HepG2 (cell line): ENCODE measurements at regions not wholly inside any gene's neighbourhood (a gene's known extent, or its start where the extent isn't known, plus 50 kb on each side); places are given as distances from the start of the nearest gene placed in this dataset.

Source experiments
- ATAC-seq: fragments of 200-7000 bp; cut with Tn5 transposase; 3 replicates; pipeline ENCODE4 v1.9.1; 2020; ENCODE audit warnings: mild to moderate bottlenecking, moderate library complexity
- BruUV-seq: library from RNA; stranded (reverse); fragments of 400-500 nt; replicated peaks from 2 replicates; lab custom pipeline; 2021; lab: Mats Ljungman, UMichigan
- CTCF ChIA-PET: fragments of 300-600 bp; formaldehyde crosslinking; extraction: SDS; loops from one replicate; lab custom pipeline; 2021; ENCODE audit warnings: low total read pairs, inconsistent platforms, low intra/inter-chr PET ratio; lab: Yijun Ruan, JAX
- POLR2A ChIA-PET: fragments of 350-600 bp; sonication (Branson Sonifier 250); formaldehyde crosslinking; loops from one replicate; lab custom pipeline; 2020; ENCODE audit warnings: antibody characterized with exemption, inconsistent platforms; lab: Yijun Ruan, JAX
- DNase-seq: peaks from one replicate; pipeline ENCODE4 v3.0.0-alpha.2; 2015; ENCODE audit warnings: low spot score
- FAIRE-seq: peaks from 3 replicates; lab custom pipeline; 2011; peaks lifted over from hg19 to GRCh38; lab: Jason Lieb, UNC
- H2AFZ ChIP-seq: one replicate; pipeline ENCODE4 v1.6.1; 2011; ENCODE audit warnings: low read length, inconsistent platforms
- H3K27ac ChIP-seq: fragments of 300-600 bp; 3 replicates; pipeline ENCODE4 v1.8.0; 2011; ENCODE audit warnings: mixed run types, mild to moderate bottlenecking, mixed read lengths, low read length, inconsistent platforms; ENCODE audit not compliant: insufficient read depth; ENCODE audit errors: extremely low read length
- H3K27me3 ChIP-seq, 2 experiments: fragments of 200-600 bp in 1 of 2; 2 replicates in 1 of 2; 3 replicates in 1 of 2; pipeline versions ENCODE4 v1.6.0 to v1.8.0; 2011; ENCODE audit warnings: low read length in 2 of 2, mild to moderate bottlenecking in 2 of 2, moderate library complexity in 2 of 2, inconsistent platforms in 1 of 2; ENCODE audit not compliant: insufficient read depth in 2 of 2, control insufficient read depth in 1 of 2
- H3K36me3 ChIP-seq, 2 experiments: fragments of 200-600 bp in 1 of 2; replicated peaks in 1 of 2; 2 replicates in 1 of 2; 3 replicates in 1 of 2; pipeline versions ENCODE4 v1.5.1 to v1.8.0; 2011; ENCODE audit warnings: low read length in 2 of 2, inconsistent platforms in 1 of 2; ENCODE audit not compliant: insufficient read depth in 2 of 2, control insufficient read depth in 1 of 2
- H3K4me1 ChIP-seq: 2 replicates; pipeline ENCODE4 v1.5.1; 2012; ENCODE audit warnings: low read length, inconsistent platforms; ENCODE audit not compliant: insufficient read depth
- H3K4me2 ChIP-seq: 2 replicates; pipeline ENCODE4 v1.6.0; 2011; ENCODE audit warnings: low read depth, low read length, inconsistent platforms
- H3K4me3 ChIP-seq, 3 experiments: fragments of 200-600 bp in 1 of 3; sonication (generic), shearing (Covaris generic) in 1 of 3; replicated peaks in 1 of 3; 2 replicates each; pipeline ENCODE4 v1.5.1; 2011 to 2016; ENCODE audit warnings: low read length in 3 of 3, inconsistent platforms in 2 of 3, low read depth in 2 of 3, mild to moderate bottlenecking in 2 of 3, control low read depth in 1 of 3, mixed read lengths in 1 of 3; ENCODE audit not compliant: insufficient read depth in 1 of 3
- H3K79me2 ChIP-seq: one replicate; pipeline ENCODE4 v1.6.1; 2011; ENCODE audit warnings: low read length, inconsistent platforms; ENCODE audit not compliant: insufficient read depth
- H3K9ac ChIP-seq: 2 replicates; pipeline ENCODE4 v1.6.0; 2011; ENCODE audit warnings: mild to moderate bottlenecking, low read depth, low read length, inconsistent platforms; ENCODE audit not compliant: insufficient read depth
- H3K9me3 ChIP-seq: 2 replicates; pipeline ENCODE4 v1.5.1; 2012; ENCODE audit warnings: mild to moderate bottlenecking, low read length
- H4K20me1 ChIP-seq: 2 replicates; pipeline ENCODE4 v1.6.0; 2011; ENCODE audit warnings: inconsistent platforms, mild to moderate bottlenecking, low read length, moderate library complexity; ENCODE audit not compliant: insufficient read depth
- FOXA1 ChIP-seq, 2 experiments: fragments of 450-650 bp in 1 of 2; sonication (generic) in 1 of 2; formaldehyde crosslinking in 1 of 2; IDR thresholded peaks; 2 replicates each; pipeline versions ENCODE4 v1.4.0 to v1.6.1; 2016 to 2020; ENCODE audit warnings: missing genetic modification reagents in 1 of 2
- HNRNPH1 ChIP-seq: fragments of 200-400 bp; formaldehyde crosslinking; optimal IDR thresholded peaks from 2 replicates; pipeline ENCODE3; 2017; ENCODE audit warnings: mild to moderate bottlenecking, low read depth, low read length
- KAT7 ChIP-seq: IDR thresholded peaks from 2 replicates; pipeline ENCODE4 v1.6.1; 2018; ENCODE audit warnings: borderline replicate concordance, missing compliant biosample characterization
- NCOA1 ChIP-seq: sonication (generic); formaldehyde crosslinking; IDR thresholded peaks from 2 replicates; pipeline ENCODE4 v1.9.0; 2021; ENCODE audit warnings: missing genetic modification reagents
- TOE1 ChIP-seq: sonication (generic); formaldehyde crosslinking; IDR thresholded peaks from 2 replicates; pipeline ENCODE4 v1.4.0; 2020; ENCODE audit warnings: mild to moderate bottlenecking, missing genetic modification reagents
- ZFP62 ChIP-seq: sonication (generic); formaldehyde crosslinking; IDR thresholded peaks from 2 replicates; pipeline ENCODE4 v1.4.0; 2020; ENCODE audit warnings: missing genetic modification reagents
- ZNF256 ChIP-seq: sonication (generic); formaldehyde crosslinking; conservative IDR thresholded peaks from 2 replicates; pipeline ENCODE4 v1.4.0; 2020; ENCODE audit warnings: missing genetic modification reagents
- ZNF746 ChIP-seq: sonication (generic); formaldehyde crosslinking; IDR thresholded peaks from 2 replicates; pipeline ENCODE4 v1.8.0; 2022; ENCODE audit warnings: mild to moderate bottlenecking, missing genetic modification reagents
- WGBS: methylation state at CpG from one replicate; pipeline ENCODE4 v1.1.6; 2017; ENCODE audit warnings: low lambda C conversion rate; 5-methylcytosine and 5-hydroxymethylcytosine counted together
- in situ Hi-C: cut with HindIII; loops from 2 replicates; pipeline ENCODE4 v1.10.0; 2017; ENCODE audit warnings: low pct_unique_long_range_greater_than_20kb; ENCODE audit not compliant: extremely low pct_ligation_motif_present
- intact Hi-C: fragments of 100-400 bp; cut with micrococcal nuclease; formaldehyde crosslinking; loops from one replicate; pipeline ENCODE4 v1.10.0; 2022; ENCODE audit not compliant: unreplicated experiment
- TF ChIP-seq, protein P1 (sequence below): sonication (generic); formaldehyde crosslinking; IDR thresholded peaks from 2 replicates; pipeline ENCODE4 v1.4.0; 2020; ENCODE audit warnings: missing genetic modification reagents, borderline replicate concordance
- TF ChIP-seq, protein P2 (sequence below): sonication (generic); formaldehyde crosslinking; IDR thresholded peaks from 2 replicates; pipeline ENCODE4 v1.5.0; 2020; ENCODE audit warnings: missing genetic modification reagents
- TF ChIP-seq, protein P3 (sequence below): sonication (generic); formaldehyde crosslinking; IDR thresholded peaks from 2 replicates; pipeline ENCODE4 v1.5.1; 2020; ENCODE audit warnings: mild to moderate bottlenecking, missing genetic modification reagents, borderline replicate concordance
- TF ChIP-seq, protein P4 (sequence below): sonication (generic); formaldehyde crosslinking; IDR thresholded peaks from 2 replicates; pipeline ENCODE4 v1.4.0; 2020; ENCODE audit warnings: missing genetic modification reagents
- TF ChIP-seq, protein P5 (sequence below): sonication (generic); formaldehyde crosslinking; IDR thresholded peaks from 2 replicates; pipeline ENCODE4 v1.9.0; 2021; ENCODE audit warnings: missing genetic modification reagents, mild to moderate bottlenecking, borderline replicate concordance

DNA sequence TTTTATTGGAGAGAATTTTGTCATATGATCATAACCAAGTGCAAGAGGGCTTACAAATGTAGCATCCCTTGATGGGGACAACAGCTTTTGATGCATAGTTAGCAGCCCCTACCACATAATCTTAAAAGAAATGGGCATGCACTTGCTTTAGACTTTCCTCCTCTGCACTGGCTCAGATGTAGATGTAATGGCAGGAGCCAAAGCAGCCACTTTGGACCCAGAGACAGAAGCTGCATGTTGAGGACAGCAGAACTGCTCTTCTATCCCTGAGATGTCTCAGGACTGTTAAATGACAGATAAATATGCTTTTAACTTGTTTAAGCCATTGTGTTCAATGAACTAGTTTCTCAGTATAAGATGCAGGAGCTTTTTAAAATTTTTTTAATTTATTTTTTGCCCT, 450.7 kb downstream of the TYW1 start (continued):
- TF ChIP-seq, protein P1, sequence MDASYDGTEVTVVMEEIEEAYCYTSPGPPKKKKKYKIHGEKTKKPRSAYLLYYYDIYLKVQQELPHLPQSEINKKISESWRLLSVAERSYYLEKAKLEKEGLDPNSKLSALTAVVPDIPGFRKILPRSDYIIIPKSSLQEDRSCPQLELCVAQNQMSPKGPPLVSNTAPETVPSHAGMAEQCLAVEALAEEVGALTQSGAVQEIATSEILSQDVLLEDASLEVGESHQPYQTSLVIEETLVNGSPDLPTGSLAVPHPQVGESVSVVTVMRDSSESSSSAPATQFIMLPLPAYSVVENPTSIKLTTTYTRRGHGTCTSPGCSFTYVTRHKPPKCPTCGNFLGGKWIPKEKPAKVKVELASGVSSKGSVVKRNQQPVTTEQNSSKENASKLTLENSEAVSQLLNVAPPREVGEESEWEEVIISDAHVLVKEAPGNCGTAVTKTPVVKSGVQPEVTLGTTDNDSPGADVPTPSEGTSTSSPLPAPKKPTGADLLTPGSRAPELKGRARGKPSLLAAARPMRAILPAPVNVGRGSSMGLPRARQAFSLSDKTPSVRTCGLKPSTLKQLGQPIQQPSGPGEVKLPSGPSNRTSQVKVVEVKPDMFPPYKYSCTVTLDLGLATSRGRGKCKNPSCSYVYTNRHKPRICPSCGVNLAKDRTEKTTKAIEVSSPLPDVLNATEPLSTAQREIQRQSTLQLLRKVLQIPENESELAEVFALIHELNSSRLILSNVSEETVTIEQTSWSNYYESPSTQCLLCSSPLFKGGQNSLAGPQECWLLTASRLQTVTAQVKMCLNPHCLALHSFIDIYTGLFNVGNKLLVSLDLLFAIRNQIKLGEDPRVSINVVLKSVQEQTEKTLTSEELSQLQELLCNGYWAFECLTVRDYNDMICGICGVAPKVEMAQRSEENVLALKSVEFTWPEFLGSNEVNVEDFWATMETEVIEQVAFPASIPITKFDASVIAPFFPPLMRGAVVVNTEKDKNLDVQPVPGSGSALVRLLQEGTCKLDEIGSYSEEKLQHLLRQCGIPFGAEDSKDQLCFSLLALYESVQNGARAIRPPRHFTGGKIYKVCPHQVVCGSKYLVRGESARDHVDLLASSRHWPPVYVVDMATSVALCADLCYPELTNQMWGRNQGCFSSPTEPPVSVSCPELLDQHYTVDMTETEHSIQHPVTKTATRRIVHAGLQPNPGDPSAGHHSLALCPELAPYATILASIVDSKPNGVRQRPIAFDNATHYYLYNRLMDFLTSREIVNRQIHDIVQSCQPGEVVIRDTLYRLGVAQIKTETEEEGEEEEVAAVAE (CRISPR knock-in tag): no peak
- TF ChIP-seq, protein P2, sequence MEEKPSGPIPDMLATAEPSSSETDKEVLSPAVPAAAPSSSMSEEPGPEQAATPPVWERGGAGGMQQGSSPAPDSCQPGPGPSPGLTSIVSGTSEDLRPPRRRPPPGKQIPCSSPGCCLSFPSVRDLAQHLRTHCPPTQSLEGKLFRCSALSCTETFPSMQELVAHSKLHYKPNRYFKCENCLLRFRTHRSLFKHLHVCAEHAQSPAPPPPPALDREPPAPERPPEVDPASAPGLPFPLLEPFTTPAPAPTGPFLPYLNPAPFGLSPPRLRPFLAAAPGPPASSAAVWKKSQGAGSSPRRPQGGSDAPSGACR (CRISPR knock-in tag): no peak

DNA sequence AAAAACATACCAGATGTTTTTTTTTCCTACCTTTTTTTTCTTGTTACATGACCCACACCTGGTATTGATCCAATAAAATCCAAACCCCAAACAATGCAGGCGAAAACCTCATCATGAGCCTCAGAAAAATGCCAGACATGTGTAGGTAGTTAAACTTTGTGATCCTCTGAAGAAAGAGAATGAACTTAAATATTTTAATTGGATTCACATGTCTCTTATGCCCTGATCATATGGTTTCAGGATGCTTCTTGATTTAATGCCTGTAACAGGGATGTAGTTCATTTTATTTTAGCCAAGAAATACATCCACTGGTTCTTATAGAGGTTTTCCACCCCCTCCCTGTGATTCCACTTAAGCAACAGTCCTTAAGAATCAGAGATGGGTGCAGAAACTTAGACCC, 451.6 kb downstream of the TYW1 start:
- 5% methylated on average over 1 of the region's 1 CpG for WGBS
- BruUV-seq: no TSS peak
- TF ChIP-seq HNRNPH1 (no peak), ZNF256 (CRISPR knock-in tag) (no peak), NCOA1 (CRISPR knock-in tag) (no peak), FOXA1 (IDR thresholded peaks at IDR 0.05) (no peak), FOXA1 (CRISPR knock-in tag; IDR thresholded peaks at IDR 0.05) (no peak), ZNF746 (CRISPR knock-in tag) (no peak), ZFP62 (CRISPR knock-in tag) (no peak), TOE1 (CRISPR knock-in tag) (no peak), KAT7 (no peak)
- TF ChIP-seq, protein P3, sequence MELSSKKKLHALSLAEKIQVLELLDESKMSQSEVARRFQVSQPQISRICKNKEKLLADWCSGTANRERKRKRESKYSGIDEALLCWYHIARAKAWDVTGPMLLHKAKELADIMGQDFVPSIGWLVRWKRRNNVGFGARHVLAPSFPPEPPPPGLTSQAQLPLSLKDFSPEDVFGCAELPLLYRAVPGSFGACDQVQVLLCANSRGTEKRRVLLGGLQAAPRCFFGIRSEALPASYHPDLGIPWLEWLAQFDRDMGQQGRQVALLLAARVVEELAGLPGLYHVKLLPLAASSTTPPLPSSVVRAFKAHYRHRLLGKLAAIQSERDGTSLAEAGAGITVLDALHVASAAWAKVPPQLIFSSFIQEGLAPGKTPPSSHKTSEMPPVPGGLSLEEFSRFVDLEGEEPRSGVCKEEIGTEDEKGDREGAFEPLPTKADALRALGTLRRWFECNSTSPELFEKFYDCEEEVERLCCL (CRISPR knock-in tag): no peak
- TF ChIP-seq, protein P4, sequence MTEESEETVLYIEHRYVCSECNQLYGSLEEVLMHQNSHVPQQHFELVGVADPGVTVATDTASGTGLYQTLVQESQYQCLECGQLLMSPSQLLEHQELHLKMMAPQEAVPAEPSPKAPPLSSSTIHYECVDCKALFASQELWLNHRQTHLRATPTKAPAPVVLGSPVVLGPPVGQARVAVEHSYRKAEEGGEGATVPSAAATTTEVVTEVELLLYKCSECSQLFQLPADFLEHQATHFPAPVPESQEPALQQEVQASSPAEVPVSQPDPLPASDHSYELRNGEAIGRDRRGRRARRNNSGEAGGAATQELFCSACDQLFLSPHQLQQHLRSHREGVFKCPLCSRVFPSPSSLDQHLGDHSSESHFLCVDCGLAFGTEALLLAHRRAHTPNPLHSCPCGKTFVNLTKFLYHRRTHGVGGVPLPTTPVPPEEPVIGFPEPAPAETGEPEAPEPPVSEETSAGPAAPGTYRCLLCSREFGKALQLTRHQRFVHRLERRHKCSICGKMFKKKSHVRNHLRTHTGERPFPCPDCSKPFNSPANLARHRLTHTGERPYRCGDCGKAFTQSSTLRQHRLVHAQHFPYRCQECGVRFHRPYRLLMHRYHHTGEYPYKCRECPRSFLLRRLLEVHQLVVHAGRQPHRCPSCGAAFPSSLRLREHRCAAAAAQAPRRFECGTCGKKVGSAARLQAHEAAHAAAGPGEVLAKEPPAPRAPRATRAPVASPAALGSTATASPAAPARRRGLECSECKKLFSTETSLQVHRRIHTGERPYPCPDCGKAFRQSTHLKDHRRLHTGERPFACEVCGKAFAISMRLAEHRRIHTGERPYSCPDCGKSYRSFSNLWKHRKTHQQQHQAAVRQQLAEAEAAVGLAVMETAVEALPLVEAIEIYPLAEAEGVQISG (CRISPR knock-in tag): no peak
- TF ChIP-seq, protein P5, sequence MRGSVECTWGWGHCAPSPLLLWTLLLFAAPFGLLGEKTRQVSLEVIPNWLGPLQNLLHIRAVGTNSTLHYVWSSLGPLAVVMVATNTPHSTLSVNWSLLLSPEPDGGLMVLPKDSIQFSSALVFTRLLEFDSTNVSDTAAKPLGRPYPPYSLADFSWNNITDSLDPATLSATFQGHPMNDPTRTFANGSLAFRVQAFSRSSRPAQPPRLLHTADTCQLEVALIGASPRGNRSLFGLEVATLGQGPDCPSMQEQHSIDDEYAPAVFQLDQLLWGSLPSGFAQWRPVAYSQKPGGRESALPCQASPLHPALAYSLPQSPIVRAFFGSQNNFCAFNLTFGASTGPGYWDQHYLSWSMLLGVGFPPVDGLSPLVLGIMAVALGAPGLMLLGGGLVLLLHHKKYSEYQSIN: no peak

More for the DNA sequence above, 451.6 kb downstream of the TYW1 start:
- no peaks in the 10 kb centered on the region for H3K79me2 ChIP-seq
- FAIRE-seq (no peak), DNase-seq (no peak), ATAC-seq (no peak)
- H3K4me1 ChIP-seq: no peaks in the 10 kb centered on the region
- H2AFZ ChIP-seq: no peak overlapping the region
- H3K4me3 ChIP-seq: no peak overlapping the region
- no peaks in the 10 kb centered on the region for H3K9me3 ChIP-seq
- H4K20me1 ChIP-seq: no peaks in the 10 kb centered on the region
- in situ Hi-C loops (no loop called here), intact Hi-C loops (no loop called here)
- CTCF ChIA-PET: no interaction called here
- no peak overlapping the region for H3K4me2 ChIP-seq
- POLR2A ChIA-PET: no interaction called here
- H3K27me3 ChIP-seq: no peaks in the 10 kb centered on the region
- H3K27ac ChIP-seq: no peak overlapping the region
- H3K36me3 ChIP-seq: no peaks in the 10 kb centered on the region
- H3K9ac ChIP-seq: no peak overlapping the region
